ENCODE measurements at regions not wholly inside any gene's neighbourhood (a gene's known extent, or its start where the extent isn't known, plus 50 kb on each side); places are given as distances from the start of the nearest gene placed in this dataset.
A peak's percentile ranks its signal among the peaks of the same experiment; 100 is the strongest.

GRCh38 chr6:167660944-167661551 is 165.7 kb upstream of the AFDN start (continued):
- TF ChIP-seq IRF9 (CRISPR knock-in tag; IDR thresholded peaks at IDR 0.05; ENCODE audit: borderline replicate concordance): 0 out of 2 replicates have a peak, but pooled peaks have one; percentile 35
- TF ChIP-seq RFXAP (CRISPR knock-in tag; IDR thresholded peaks at IDR 0.05; ENCODE audit: borderline replicate concordance): 0 out of 2 replicates have a peak, but pooled peaks have one; percentile 17
- TF ChIP-seq SALL1 (CRISPR knock-in tag; IDR thresholded peaks at IDR 0.05): 0 out of 2 replicates have a peak, but pooled peaks have one; percentile 16
- TF ChIP-seq ZNF232 (CRISPR knock-in tag; IDR thresholded peaks at IDR 0.05; ENCODE audit: borderline replicate concordance): peak; percentile 16; the same call in 1 of the 2 replicates
- TF ChIP-seq DMTF1 (CRISPR knock-in tag; IDR thresholded peaks at IDR 0.05): no peak
- TF ChIP-seq GZF1 (CRISPR knock-in tag; IDR thresholded peaks at IDR 0.05): 0 out of 2 replicates have a peak, but pooled peaks have one; percentile 33
- no peak for TF ChIP-seq HMG20A (CRISPR knock-in tag; IDR thresholded peaks at IDR 0.05; ENCODE audit: borderline replicate concordance)
- 0 out of 2 replicates have a peak, but pooled peaks have one; percentile 33 for TF ChIP-seq ZSCAN9 (CRISPR knock-in tag; IDR thresholded peaks at IDR 0.05; ENCODE audit: borderline replicate concordance)
- TF ChIP-seq REPIN1 (CRISPR knock-in tag; IDR thresholded peaks at IDR 0.05; ENCODE audit: borderline replicate concordance, low read depth): no peak
- TF ChIP-seq ZC3H13 (CRISPR knock-in tag; IDR thresholded peaks at IDR 0.05): no peak
- TF ChIP-seq TEAD3 (CRISPR knock-in tag; optimal IDR thresholded peaks at IDR 0.05; ENCODE audit: borderline replicate concordance): peak; percentile 30
- TF ChIP-seq KLF6 (CRISPR knock-in tag; IDR thresholded peaks at IDR 0.05): 0 out of 2 replicates have a peak, but pooled peaks have one; percentile 18
- peak; percentile 17; the same call in 1 of the 2 replicates for TF ChIP-seq NFYB (CRISPR knock-in tag; IDR thresholded peaks at IDR 0.05)
- peak; percentile 42; the same call in 1 of the 2 replicates for TF ChIP-seq MEIS2 (CRISPR knock-in tag; IDR thresholded peaks at IDR 0.05)
- TF ChIP-seq ZNF672 (CRISPR knock-in tag; IDR thresholded peaks at IDR 0.05): no peak
- TF ChIP-seq ZNF501 (CRISPR knock-in tag; IDR thresholded peaks at IDR 0.05): peak; percentile 8; the same call in 1 of the 2 replicates
- TF ChIP-seq SAP130 (CRISPR knock-in tag; IDR thresholded peaks at IDR 0.05; ENCODE audit: low read depth): peak; percentile 29; the same call in 1 of the 2 replicates
- peak; percentile 43; the same call in 1 of the 2 replicates for TF ChIP-seq SAFB2 (CRISPR knock-in tag; IDR thresholded peaks at IDR 0.05; ENCODE audit: borderline replicate concordance, low read depth)
- TF ChIP-seq FOSL2 (CRISPR knock-in tag; IDR thresholded peaks at IDR 0.05): 0 out of 2 replicates have a peak, but pooled peaks have one; percentile 8
- no peak for TF ChIP-seq RBFOX2 (IDR thresholded peaks at IDR 0.05; ENCODE audit: low read depth, low read length)
- 0 out of 2 replicates have a peak, but pooled peaks have one; percentile 14 for TF ChIP-seq MIER2 (CRISPR knock-in tag; IDR thresholded peaks at IDR 0.05)
- TF ChIP-seq AKAP8 (CRISPR knock-in tag; IDR thresholded peaks at IDR 0.05): peak; percentile 36; the same call in 1 of the 2 replicates
